ENCODE measurements at regions not wholly inside any gene's neighbourhood (a gene's known extent, or its start where the extent isn't known, plus 50 kb on each side); places are given as distances from the start of the nearest gene placed in this dataset.

- TF ChIP-seq CHD7 (IDR thresholded peaks at IDR 0.05; ENCODE audit: insufficient replicate concordance, low read length) (no peak), KDM5A (IDR thresholded peaks at IDR 0.05; ENCODE audit: low read length) (no peak), SUZ12 (IDR thresholded peaks at IDR 0.05; ENCODE audit: low read length) (no peak), NRF1 (IDR thresholded peaks at IDR 0.05; ENCODE audit: low read depth, low read length) (no peak)
Measured at GRCh38 chr10:83959328-83959727, 180.0 kb upstream of the GHITM start (continued).
